HEK293T (cell line): ENCODE measurements at regions not wholly inside any gene's neighbourhood (a gene's known extent, or its start where the extent isn't known, plus 50 kb on each side); places are given as distances from the start of the nearest gene placed in this dataset.

Experiments used
- ARNT ChIP-seq: fragments of 450-650 bp; IDR thresholded peaks from 2 replicates; pipeline ENCODE4 v1.6.1; 2017; ENCODE audit warnings: mild to moderate bottlenecking
- BHLHE40 ChIP-seq: fragments of 450-650 bp; IDR thresholded peaks from 2 replicates; pipeline ENCODE4 v1.6.1; 2016; ENCODE audit warnings: mild to moderate bottlenecking, moderate library complexity, borderline replicate concordance
- CTBP1 ChIP-seq: fragments of 450-650 bp; IDR thresholded peaks from 2 replicates; pipeline ENCODE4 v1.6.1; 2016; ENCODE audit warnings: borderline replicate concordance
- ELF4 ChIP-seq: fragments of 450-650 bp; IDR thresholded peaks from 2 replicates; pipeline ENCODE4 v1.6.1; 2017; ENCODE audit warnings: antibody characterized with exemption
- FOXA1 ChIP-seq: fragments of 450-650 bp; IDR thresholded peaks from 2 replicates; pipeline ENCODE4 v1.6.1; 2016; ENCODE audit warnings: mild to moderate bottlenecking
- FOXK2 ChIP-seq: fragments of 450-650 bp; IDR thresholded peaks from 2 replicates; pipeline ENCODE4 v1.6.1; 2016; ENCODE audit warnings: mild to moderate bottlenecking
- FOXM1 ChIP-seq: fragments of 450-650 bp; IDR thresholded peaks from 2 replicates; pipeline ENCODE4 v1.6.1; 2017; ENCODE audit warnings: mild to moderate bottlenecking, borderline replicate concordance
- NFRKB ChIP-seq: fragments of 450-650 bp; IDR thresholded peaks from 2 replicates; pipeline ENCODE4 v1.6.1; 2016; ENCODE audit warnings: mild to moderate bottlenecking, moderate library complexity
- SP1 ChIP-seq: fragments of 450-650 bp; IDR thresholded peaks from 2 replicates; pipeline ENCODE4 v1.6.1; 2017
- ZNF384 ChIP-seq: fragments of 450-650 bp; IDR thresholded peaks from 2 replicates; pipeline ENCODE4 v1.6.1; 2016

DNA sequence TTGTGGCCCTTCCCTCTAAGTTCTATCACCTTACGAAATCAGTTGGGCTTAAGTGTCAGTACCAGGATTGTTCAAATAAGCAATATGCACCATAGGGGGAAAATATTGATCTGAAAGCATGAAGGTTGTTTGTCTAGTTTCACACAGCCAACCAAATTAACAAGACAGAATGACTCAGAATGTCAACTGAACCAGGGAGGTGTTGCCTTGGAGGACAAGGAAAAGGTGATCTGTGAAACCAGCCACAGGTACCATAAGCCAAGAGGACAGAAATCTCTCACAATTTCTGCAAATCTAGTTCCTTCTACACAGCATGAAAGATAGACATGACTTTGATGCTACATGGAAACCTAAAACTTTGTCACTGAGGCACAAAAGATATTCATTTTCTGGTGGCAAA, 297.9 kb downstream of the BCL11B start:
- TF ChIP-seq NFRKB (no peak), BHLHE40 (no peak), ELF4 (no peak), FOXA1 (no peak), FOXM1 (no peak), ARNT (no peak), FOXK2 (no peak), SP1 (no peak), CTBP1 (no peak), ZNF384 (no peak)
